Erythroblast (primary cell): ENCODE measurements at regions not wholly inside any gene's neighbourhood (a gene's known extent, or its start where the extent isn't known, plus 50 kb on each side); places are given as distances from the start of the nearest gene placed in this dataset.

Experiments
- GATA1 ChIP-seq: IDR thresholded peaks from 2 replicates; pipeline ENCODE4 v1.6.1; 2011; ENCODE audit warnings: low read depth, mild to moderate bottlenecking, control low read depth, low read length, moderate library complexity
- POLR2A ChIP-seq: IDR thresholded peaks from 2 replicates; pipeline ENCODE4 v1.6.1; 2011; ENCODE audit warnings: mild to moderate bottlenecking, low read length

GRCh38 chr3:72285502-72285901 is 500.6 kb upstream of the PROK2 start:
- TF ChIP-seq POLR2A (no peak), GATA1 (no peak)
